Retinal pigment epithelial cell (primary cell): ENCODE measurements at regions not wholly inside any gene's neighbourhood (a gene's known extent, or its start where the extent isn't known, plus 50 kb on each side); places are given as distances from the start of the nearest gene placed in this dataset.

Experiments used
- DNase-seq: peaks from one replicate; pipeline ENCODE4 v3.0.0-alpha.2; 2010; ENCODE audit warnings: low read depth
- H3K4me3 ChIP-seq: 2 replicates; pipeline ENCODE4 v1.5.1; 2011; ENCODE audit warnings: mild to moderate bottlenecking, low read length, control low read depth, moderate library complexity
- TF ChIP-seq, protein P1 (sequence below): conservative IDR thresholded peaks from 2 replicates; pipeline ENCODE4 v1.5.1; 2011; ENCODE audit warnings: low read depth, low read length, control low read depth, inconsistent platforms

DNA sequence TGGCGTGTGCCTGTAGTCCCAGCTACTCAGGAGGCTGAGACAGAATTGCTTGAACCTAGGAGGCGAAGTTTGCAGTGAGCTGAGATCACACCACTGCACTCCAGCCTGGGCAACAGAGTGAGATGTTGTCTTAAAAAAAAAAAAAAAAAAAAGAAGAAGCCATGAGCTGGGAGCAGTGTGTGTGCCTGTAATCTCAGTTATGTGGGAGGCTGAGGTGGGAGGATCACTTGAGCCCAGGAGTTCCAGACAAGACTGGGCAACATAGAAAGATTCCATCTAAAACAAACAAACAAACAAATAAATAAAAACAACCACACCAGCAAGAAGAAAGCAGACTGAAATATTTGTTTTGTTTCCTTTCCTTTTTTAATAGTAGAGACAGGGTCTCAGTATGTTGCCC, 62.2 kb upstream of the KIF13A start:
- TF ChIP-seq, protein P1, sequence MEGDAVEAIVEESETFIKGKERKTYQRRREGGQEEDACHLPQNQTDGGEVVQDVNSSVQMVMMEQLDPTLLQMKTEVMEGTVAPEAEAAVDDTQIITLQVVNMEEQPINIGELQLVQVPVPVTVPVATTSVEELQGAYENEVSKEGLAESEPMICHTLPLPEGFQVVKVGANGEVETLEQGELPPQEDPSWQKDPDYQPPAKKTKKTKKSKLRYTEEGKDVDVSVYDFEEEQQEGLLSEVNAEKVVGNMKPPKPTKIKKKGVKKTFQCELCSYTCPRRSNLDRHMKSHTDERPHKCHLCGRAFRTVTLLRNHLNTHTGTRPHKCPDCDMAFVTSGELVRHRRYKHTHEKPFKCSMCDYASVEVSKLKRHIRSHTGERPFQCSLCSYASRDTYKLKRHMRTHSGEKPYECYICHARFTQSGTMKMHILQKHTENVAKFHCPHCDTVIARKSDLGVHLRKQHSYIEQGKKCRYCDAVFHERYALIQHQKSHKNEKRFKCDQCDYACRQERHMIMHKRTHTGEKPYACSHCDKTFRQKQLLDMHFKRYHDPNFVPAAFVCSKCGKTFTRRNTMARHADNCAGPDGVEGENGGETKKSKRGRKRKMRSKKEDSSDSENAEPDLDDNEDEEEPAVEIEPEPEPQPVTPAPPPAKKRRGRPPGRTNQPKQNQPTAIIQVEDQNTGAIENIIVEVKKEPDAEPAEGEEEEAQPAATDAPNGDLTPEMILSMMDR, result no peak

DNA sequence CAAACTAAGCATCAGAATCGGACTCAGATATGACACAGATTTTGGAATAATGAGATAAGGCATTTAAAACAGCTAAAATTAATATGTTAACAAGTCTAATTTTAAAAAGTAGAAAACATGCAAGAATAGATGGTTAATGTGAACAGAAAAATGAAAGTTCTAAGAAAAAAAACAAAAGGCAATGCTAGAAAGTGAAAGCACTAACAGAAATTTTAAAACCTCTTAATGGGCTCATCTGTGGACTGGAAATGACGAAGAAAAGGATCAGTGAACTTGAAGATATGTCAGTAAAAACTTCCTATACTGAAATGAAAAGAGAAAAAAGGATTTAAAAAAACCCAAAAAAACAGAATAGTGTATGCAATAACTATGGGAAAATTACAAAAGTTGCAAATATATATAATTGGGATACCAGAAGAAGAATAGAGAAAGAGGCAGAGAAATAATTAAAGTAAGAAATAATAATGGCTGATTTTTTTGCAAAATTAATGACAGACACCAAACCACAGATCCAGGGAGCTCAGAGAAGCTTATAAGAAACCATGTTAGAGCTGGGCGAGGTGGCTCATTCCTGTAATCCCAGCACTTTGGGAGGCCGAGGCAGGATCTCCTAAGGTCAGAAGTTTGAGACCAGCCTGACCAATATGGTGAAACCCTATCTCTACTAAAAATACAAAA, 61.7 kb upstream of the KIF13A start:
- TF ChIP-seq, protein P1, result no peak
- H3K4me3 ChIP-seq, result no peak overlapping the region
- no peak for DNase-seq

More for the DNA sequence above, 62.2 kb upstream of the KIF13A start:
- no peak for DNase-seq
- no peak overlapping the region for H3K4me3 ChIP-seq

GRCh38 chr6:18047406-18047805, 60.0 kb upstream of the KIF13A start:
- peak; percentile 27 for DNase-seq
- no peak overlapping the region for H3K4me3 ChIP-seq
- TF ChIP-seq, protein P1, result no peak

DNA sequence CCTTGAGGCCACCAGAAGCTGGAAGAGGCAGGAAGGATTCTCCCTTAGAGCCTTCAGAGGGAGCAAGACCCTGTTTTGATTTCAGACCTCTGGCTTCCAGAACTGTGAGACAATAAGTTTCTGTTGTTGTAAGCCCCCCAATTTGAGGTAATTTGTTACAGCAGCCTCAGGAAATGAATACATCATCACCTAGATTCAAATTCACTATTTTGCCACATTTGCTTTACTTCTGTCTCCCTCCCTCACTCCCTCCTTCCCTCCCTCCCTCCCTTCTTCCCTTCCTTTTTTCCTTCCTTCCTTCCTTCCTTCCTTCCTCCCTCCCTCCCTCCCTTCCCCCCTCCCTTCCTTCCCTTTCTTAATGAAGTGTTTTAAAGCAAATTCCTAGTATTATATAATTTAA, 58.1 kb upstream of the KIF13A start:
- TF ChIP-seq, protein P1, result no peak
- H3K4me3 ChIP-seq, result no peak overlapping the region
- no peak for DNase-seq

DNA sequence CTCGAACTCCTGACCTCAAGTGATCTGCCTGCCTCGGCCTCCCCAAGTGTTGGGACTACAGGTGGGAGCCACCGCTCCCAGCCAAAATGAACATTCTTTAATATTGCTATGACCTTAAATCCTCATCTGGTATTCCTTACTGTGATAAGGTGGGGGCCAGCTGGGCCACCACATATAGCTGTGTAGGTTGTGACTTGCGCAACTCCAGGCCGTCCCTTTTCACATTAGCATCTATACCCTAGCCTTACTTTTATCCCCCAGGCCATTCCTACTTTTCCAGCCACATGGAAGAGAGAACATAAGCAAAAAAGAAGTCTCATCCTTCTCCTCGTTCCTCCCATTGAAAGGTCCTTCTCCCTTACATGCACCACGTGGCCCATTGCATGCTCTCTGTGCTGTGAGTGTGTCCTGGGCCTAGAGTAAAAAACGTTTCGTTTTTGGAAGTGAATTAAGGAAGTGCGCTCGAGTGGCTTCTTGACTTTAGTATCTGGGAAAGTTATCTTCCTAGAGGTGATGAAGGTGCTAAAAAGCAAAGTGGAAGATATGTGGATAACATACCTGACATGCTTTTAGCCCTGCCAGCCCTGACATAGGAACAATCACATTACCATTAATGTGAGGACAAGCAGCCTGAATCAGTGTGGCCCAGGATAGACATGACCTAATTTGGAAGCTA, 56.8 kb upstream of the KIF13A start:
- TF ChIP-seq, protein P1, result no peak
- no peak overlapping the region for H3K4me3 ChIP-seq

DNA sequence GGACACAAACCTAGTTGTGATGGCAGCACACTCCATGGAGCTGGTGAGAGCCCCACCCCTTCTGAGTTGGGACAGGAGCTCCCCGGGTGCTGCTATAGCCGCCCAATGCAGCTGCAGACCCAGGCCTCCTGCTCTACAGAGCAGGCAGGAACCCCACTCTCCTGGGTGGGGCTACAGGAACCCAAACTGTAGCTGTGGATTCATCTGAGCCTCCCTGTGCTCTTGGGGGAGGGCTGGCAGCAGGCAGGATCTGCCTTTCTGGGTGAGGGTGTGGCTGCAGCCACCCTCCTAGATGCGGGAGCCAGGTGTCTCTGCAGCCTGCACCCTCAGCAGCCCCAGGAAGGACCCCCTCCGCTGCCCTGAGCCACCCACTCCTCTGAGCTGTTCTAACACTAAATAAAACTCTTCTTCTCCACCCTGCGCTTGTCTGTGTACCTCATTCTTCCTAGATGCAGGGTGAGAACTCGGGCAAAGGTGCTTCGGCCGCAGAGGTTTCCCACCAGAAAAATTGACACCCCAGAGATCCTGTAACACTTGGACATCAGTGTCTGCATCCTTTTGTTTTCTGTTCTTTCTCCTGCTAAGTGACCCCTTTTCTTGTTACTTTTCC, 55.2 kb upstream of the KIF13A start:
- no peak for DNase-seq
- no peak overlapping the region for H3K4me3 ChIP-seq
- TF ChIP-seq, protein P1, result no peak

More for the DNA sequence above, 56.8 kb upstream of the KIF13A start:
- no peak for DNase-seq
